Hepatocyte (in vitro differentiated cells): ENCODE measurements at regions not wholly inside any gene's neighbourhood (a gene's known extent, or its start where the extent isn't known, plus 50 kb on each side); places are given as distances from the start of the nearest gene placed in this dataset.

Experiments
- EZH2 ChIP-seq: fragments of 200-600 bp; sonication (generic); IDR thresholded peaks from 2 replicates; pipeline ENCODE4 v1.6.1; 2016; ENCODE audit warnings: antibody characterized with exemption, mild to moderate bottlenecking, borderline replicate concordance
- TF ChIP-seq, protein P1 (sequence below): fragments of 200-600 bp; sonication (generic); IDR thresholded peaks from 2 replicates; pipeline ENCODE4 v1.5.1; 2016; ENCODE audit warnings: antibody characterized with exemption, mild to moderate bottlenecking; ENCODE audit not compliant: poor library complexity

DNA sequence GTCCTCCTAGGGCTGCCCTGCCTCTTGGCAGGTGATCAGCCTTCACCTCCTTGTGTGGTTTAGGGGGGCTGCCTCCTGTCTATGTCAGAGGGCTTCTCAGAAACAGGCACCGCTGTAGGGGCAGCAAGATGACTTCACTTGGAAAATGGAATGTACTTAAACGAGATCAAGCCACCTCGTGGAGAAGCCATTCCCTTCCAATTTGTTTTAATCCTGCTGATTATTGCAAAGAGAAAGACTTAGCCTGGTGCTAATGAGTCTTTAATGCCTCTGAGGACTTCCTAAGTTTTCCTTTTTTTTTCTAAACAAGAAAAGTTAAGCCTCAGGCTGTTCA is 62.3 kb upstream of the RFLNA start:
- TF ChIP-seq, protein P1, sequence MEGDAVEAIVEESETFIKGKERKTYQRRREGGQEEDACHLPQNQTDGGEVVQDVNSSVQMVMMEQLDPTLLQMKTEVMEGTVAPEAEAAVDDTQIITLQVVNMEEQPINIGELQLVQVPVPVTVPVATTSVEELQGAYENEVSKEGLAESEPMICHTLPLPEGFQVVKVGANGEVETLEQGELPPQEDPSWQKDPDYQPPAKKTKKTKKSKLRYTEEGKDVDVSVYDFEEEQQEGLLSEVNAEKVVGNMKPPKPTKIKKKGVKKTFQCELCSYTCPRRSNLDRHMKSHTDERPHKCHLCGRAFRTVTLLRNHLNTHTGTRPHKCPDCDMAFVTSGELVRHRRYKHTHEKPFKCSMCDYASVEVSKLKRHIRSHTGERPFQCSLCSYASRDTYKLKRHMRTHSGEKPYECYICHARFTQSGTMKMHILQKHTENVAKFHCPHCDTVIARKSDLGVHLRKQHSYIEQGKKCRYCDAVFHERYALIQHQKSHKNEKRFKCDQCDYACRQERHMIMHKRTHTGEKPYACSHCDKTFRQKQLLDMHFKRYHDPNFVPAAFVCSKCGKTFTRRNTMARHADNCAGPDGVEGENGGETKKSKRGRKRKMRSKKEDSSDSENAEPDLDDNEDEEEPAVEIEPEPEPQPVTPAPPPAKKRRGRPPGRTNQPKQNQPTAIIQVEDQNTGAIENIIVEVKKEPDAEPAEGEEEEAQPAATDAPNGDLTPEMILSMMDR = no peak
- TF ChIP-seq EZH2 = no peak
